ENCODE measurements at regions not wholly inside any gene's neighbourhood (a gene's known extent, or its start where the extent isn't known, plus 50 kb on each side); places are given as distances from the start of the nearest gene placed in this dataset.

DNA sequence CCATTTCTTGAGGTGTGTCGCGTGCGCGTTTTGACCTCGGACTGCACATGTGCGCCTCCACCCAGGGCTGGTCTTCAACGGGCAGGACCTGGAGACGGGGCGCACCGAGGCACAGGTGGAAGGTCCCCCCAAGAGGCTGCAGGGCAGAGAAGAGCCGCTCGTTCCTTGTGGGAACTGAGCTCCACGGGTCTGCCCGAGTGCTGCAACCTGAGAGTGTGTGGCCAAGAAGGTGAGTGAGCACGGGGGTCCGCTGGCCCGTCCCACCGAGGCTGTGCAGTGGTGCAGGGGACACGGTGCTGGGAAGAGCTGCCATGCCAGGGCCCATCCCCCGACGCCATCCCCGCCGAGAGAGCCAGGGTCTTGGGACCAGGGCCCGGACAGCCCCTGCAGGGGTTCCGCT, 268.3 kb downstream of the GALR1 start:
- Histone ChIP-seq H3K79me2 (ENCODE audit: insufficient read depth, low read length) (no peaks in the 10 kb centered on the region), H3K9me3 (replicated peaks in 1 of 2; ENCODE audit: control insufficient read depth in 1 of 2, insufficient read depth in 1 of 2, low read length in 2 of 2) (peaks cover 0 to 8% of the 10 kb centered on the region in 2 donors), H2AFZ (ENCODE audit: insufficient read depth, low read depth, low read length, poor library complexity, severe bottlenecking) (no peak overlapping the region), H4K20me1 (ENCODE audit: insufficient read depth, low read length) (no peaks in the 10 kb centered on the region), H3K9ac (ENCODE audit: insufficient read depth, low read length, poor library complexity, severe bottlenecking) (no peak overlapping the region), H3K4me1 (ENCODE audit: control insufficient read depth in 1 of 2, insufficient read depth in 2 of 2, low read length in 2 of 2) (no peaks in the 10 kb centered on the region), H3K4me3 (replicated peaks in 1 of 3; ENCODE audit: low read depth in 2 of 3, low read length in 3 of 3) (no peak overlapping the region), H3K27me3 (ENCODE audit: control insufficient read depth in 2 of 2, insufficient read depth in 2 of 2, low read length in 2 of 2) (no peaks in the 10 kb centered on the region), H3K27ac (ENCODE audit: low read depth in 1 of 2, low read length in 2 of 2) (no peak overlapping the region), H3K4me2 (replicated peaks; ENCODE audit: extremely low read depth, low read length, poor library complexity, severe bottlenecking) (no peak overlapping the region), H3K36me3 (replicated peaks in 1 of 2; ENCODE audit: control insufficient read depth in 1 of 2, insufficient read depth in 2 of 2, low read length in 2 of 2) (no peaks in the 10 kb centered on the region)
- DNase-seq, result no peak
- 94% methylated on average over 25 of the region's 25 CpGs for whole genome bisulfite sequencing (ENCODE audit: insufficient coverage)
- Mint-ChIP-seq H3K36me3 (no peaks in the 10 kb centered on the region), H3K9me3 (peaks cover 0 to 6% (median 3%) of the 10 kb centered on the region in 7 donors), H3K27me3 (ENCODE audit: low read depth in 3 of 3) (peaks cover 0 to 5% (median 0%) of the 10 kb centered on the region in 3 donors), H3K4me3 (no peak overlapping the region), H3K4me1 (no peaks in the 10 kb centered on the region), H3K27ac (no peak overlapping the region)
- TF ChIP-seq CTCF (IDR thresholded peaks at IDR 0.05), result no peak
- intact Hi-C loops (cut with micrococcal nuclease), result no loop called here

DNA sequence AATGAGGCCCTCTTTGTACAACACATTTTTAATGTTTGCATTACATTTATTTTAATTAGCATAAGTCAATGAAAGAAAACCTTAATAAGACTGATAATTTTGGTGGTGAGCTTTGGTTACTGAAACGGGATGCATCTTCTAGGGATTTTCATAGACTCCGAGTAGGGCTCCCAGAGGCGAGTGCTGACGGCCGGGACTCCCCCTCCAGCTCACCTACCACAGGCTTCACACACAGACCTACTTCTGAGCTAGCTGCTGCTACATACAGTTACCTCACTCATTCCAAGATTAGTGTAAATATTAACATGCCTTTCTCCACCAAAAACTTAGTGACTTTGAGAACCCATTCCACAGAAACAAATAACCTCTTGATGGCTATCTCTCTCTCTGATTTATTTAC, 271.1 kb downstream of the GALR1 start:
- H3K4me3 Mint-ChIP-seq, result no peak overlapping the region
- no peak overlapping the region for H2AFZ ChIP-seq (ENCODE audit: insufficient read depth, low read depth, low read length, poor library complexity, severe bottlenecking)
- H3K27ac Mint-ChIP-seq, result no peak overlapping the region

More for the DNA sequence above, 271.1 kb downstream of the GALR1 start:
- Mint-ChIP-seq H3K9me3 (peaks cover 0 to 6% (median 2%) of the 10 kb centered on the region in 7 donors), H3K4me1 (no peaks in the 10 kb centered on the region), H3K36me3 (no peaks in the 10 kb centered on the region), H3K27me3 (ENCODE audit: low read depth in 3 of 3) (peaks cover 0 to 5% (median 0%) of the 10 kb centered on the region in 3 donors)
- Histone ChIP-seq H4K20me1 (ENCODE audit: insufficient read depth, low read length) (no peaks in the 10 kb centered on the region), H3K79me2 (ENCODE audit: insufficient read depth, low read length) (no peaks in the 10 kb centered on the region), H3K27me3 (ENCODE audit: control insufficient read depth in 2 of 2, insufficient read depth in 2 of 2, low read length in 2 of 2) (no peaks in the 10 kb centered on the region), H3K9me3 (replicated peaks in 1 of 2; ENCODE audit: control insufficient read depth in 1 of 2, insufficient read depth in 1 of 2, low read length in 2 of 2) (peaks cover 0 to 7% of the 10 kb centered on the region in 2 donors), H3K4me2 (replicated peaks; ENCODE audit: extremely low read depth, low read length, poor library complexity, severe bottlenecking) (no peak overlapping the region), H3K4me1 (ENCODE audit: control insufficient read depth in 1 of 2, insufficient read depth in 2 of 2, low read length in 2 of 2) (no peaks in the 10 kb centered on the region), H3K27ac (ENCODE audit: low read depth in 1 of 2, low read length in 2 of 2) (no peak overlapping the region), H3K9ac (ENCODE audit: insufficient read depth, low read length, poor library complexity, severe bottlenecking) (no peak overlapping the region), H3K36me3 (replicated peaks in 1 of 2; ENCODE audit: control insufficient read depth in 1 of 2, insufficient read depth in 2 of 2, low read length in 2 of 2) (no peaks in the 10 kb centered on the region), H3K4me3 (replicated peaks in 1 of 3; ENCODE audit: low read depth in 2 of 3, low read length in 3 of 3) (no peak overlapping the region)
- no peak for DNase-seq
- no peak for TF ChIP-seq CTCF (IDR thresholded peaks at IDR 0.05)
- intact Hi-C loops (cut with micrococcal nuclease), result no loop called here
- WGBS (ENCODE audit: insufficient coverage), result no CpG with 5 or more reads among the region's 5 CpGs
